ENCODE measurements at regions not wholly inside any gene's neighbourhood (a gene's known extent, or its start where the extent isn't known, plus 50 kb on each side); places are given as distances from the start of the nearest gene placed in this dataset.

DNA sequence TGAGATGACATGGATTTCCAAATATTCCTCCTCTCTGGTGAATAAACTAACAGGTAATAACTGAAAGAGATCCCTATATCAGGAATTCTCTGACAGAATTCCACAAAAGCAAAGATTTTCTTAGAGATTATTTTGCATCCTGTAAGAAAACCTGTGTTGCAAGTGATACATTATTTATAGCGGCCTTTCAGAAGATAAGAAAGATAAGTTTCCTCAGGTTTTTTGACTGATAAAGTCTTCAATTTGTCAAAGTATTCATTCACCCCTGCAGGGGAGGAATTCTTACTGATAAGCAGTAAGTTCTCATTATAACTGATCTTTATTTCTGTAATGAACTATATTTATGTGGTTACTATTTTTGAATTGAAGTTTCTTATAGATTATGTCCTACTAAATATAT is 554.0 kb downstream of the ARL4A start:
- Mint-ChIP-seq H3K9me3 (no peaks in the 10 kb centered on the region), H3K27me3 (ENCODE audit: insufficient read depth, low read depth, poor library complexity) (no peaks in the 10 kb centered on the region), H3K27ac (no peak overlapping the region), H3K4me1 (peaks cover 3% of the 10 kb centered on the region; the same call in 2 of the 3 replicates), H3K36me3 (ENCODE audit: low read depth) (no peaks in the 10 kb centered on the region), H3K4me3 (no peak overlapping the region)
- TF ChIP-seq ZNF114 (CRISPR knock-in tag; IDR thresholded peaks at IDR 0.05) (no peak), NANOG (IDR thresholded peaks at IDR 0.05; ENCODE audit: borderline replicate concordance) (no peak), ZNF331 (CRISPR knock-in tag; IDR thresholded peaks at IDR 0.05; ENCODE audit: low read depth) (no peak), STAT1 (IDR thresholded peaks at IDR 0.05; ENCODE audit: unreplicated experiment) (no peak), POLR2AphosphoS5 (IDR thresholded peaks at IDR 0.05; ENCODE audit: low read depth) (no peak), EZH2phosphoT487 (IDR thresholded peaks at IDR 0.05; ENCODE audit: unreplicated experiment) (no peak), EZH2 (IDR thresholded peaks at IDR 0.05; ENCODE audit: low read depth, unreplicated experiment) (no peak), REST (IDR thresholded peaks at IDR 0.05; ENCODE audit: unreplicated experiment) (no peak), ZNF462 (CRISPR knock-in tag; IDR thresholded peaks at IDR 0.05) (no peak), JUNB (IDR thresholded peaks at IDR 0.05; ENCODE audit: unreplicated experiment) (no peak), CREB1 (CRISPR knock-in tag; IDR thresholded peaks at IDR 0.05; ENCODE audit: low read depth) (no peak)
- TF ChIP-seq, protein P1, sequence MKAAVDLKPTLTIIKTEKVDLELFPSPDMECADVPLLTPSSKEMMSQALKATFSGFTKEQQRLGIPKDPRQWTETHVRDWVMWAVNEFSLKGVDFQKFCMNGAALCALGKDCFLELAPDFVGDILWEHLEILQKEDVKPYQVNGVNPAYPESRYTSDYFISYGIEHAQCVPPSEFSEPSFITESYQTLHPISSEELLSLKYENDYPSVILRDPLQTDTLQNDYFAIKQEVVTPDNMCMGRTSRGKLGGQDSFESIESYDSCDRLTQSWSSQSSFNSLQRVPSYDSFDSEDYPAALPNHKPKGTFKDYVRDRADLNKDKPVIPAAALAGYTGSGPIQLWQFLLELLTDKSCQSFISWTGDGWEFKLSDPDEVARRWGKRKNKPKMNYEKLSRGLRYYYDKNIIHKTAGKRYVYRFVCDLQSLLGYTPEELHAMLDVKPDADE (IDR thresholded peaks at IDR 0.05): no peak
- TF ChIP-seq, protein P2, sequence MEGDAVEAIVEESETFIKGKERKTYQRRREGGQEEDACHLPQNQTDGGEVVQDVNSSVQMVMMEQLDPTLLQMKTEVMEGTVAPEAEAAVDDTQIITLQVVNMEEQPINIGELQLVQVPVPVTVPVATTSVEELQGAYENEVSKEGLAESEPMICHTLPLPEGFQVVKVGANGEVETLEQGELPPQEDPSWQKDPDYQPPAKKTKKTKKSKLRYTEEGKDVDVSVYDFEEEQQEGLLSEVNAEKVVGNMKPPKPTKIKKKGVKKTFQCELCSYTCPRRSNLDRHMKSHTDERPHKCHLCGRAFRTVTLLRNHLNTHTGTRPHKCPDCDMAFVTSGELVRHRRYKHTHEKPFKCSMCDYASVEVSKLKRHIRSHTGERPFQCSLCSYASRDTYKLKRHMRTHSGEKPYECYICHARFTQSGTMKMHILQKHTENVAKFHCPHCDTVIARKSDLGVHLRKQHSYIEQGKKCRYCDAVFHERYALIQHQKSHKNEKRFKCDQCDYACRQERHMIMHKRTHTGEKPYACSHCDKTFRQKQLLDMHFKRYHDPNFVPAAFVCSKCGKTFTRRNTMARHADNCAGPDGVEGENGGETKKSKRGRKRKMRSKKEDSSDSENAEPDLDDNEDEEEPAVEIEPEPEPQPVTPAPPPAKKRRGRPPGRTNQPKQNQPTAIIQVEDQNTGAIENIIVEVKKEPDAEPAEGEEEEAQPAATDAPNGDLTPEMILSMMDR (conservative IDR thresholded peaks at IDR 0.05; ENCODE audit: low read depth in 2 of 2): no peak
- Histone ChIP-seq H3K9me2 (ENCODE audit: insufficient read depth) (no peaks in the 10 kb centered on the region), H3K4me2 (no peak overlapping the region), H3K27me3 (ENCODE audit: insufficient read depth) (no peaks in the 10 kb centered on the region), H2AFZ (no peak overlapping the region), H3K27ac (ENCODE audit: low read depth) (no peak overlapping the region), H3K36me3 (ENCODE audit: insufficient read depth) (no peaks in the 10 kb centered on the region), H4K20me1 (replicated peaks; ENCODE audit: insufficient read depth) (no peaks in the 10 kb centered on the region), H3K4me3 (no peak overlapping the region), H3K4me1 (ENCODE audit: insufficient read depth) (no peaks in the 10 kb centered on the region), H3K79me2 (replicated peaks; ENCODE audit: insufficient read depth) (no peaks in the 10 kb centered on the region), H3F3A (replicated peaks; ENCODE audit: low read depth) (no peaks in the 10 kb centered on the region)
- DNase-seq (ENCODE audit: low spot score): no peak
- no peak for ATAC-seq

Data from GM23338 (cell line).